Astrocyte (in vitro differentiated cells and primary cell): ENCODE measurements at regions not wholly inside any gene's neighbourhood (a gene's known extent, or its start where the extent isn't known, plus 50 kb on each side); places are given as distances from the start of the nearest gene placed in this dataset.

Source experiments
- DNase-seq: peaks from one replicate; pipeline ENCODE4 v3.0.0-alpha.2; 2010; ENCODE audit warnings: low read depth
- FAIRE-seq: peaks from 2 replicates; lab custom pipeline; 2011; peaks lifted over from hg19 to GRCh38; lab: Jason Lieb, UNC
- H2AFZ ChIP-seq: 2 replicates; pipeline ENCODE4 v1.6.0; 2012; ENCODE audit warnings: low read depth, low read length, inconsistent platforms
- H3K27ac ChIP-seq: 2 replicates; pipeline ENCODE4 v1.5.1; 2011; ENCODE audit warnings: low read depth, low read length, inconsistent platforms
- H3K27me3 ChIP-seq: 2 replicates; pipeline ENCODE4 v1.6.0; 2011; ENCODE audit warnings: low read length, inconsistent platforms; ENCODE audit not compliant: insufficient read depth
- H3K36me3 ChIP-seq: 2 replicates; pipeline ENCODE4 v1.5.1; 2011; ENCODE audit warnings: low read length, inconsistent platforms; ENCODE audit not compliant: insufficient read depth
- H3K4me1 ChIP-seq: 2 replicates; pipeline ENCODE4 v1.5.1; 2011; ENCODE audit warnings: low read length, inconsistent platforms; ENCODE audit not compliant: insufficient read depth
- H3K4me2 ChIP-seq: 2 replicates; pipeline ENCODE4 v1.6.0; 2012; ENCODE audit warnings: low read length, inconsistent platforms
- H3K4me3 ChIP-seq: 2 replicates; pipeline ENCODE4 v1.5.1; 2011; ENCODE audit warnings: low read depth, mild to moderate bottlenecking, low read length, inconsistent platforms; ENCODE audit not compliant: insufficient read depth
- H3K79me2 ChIP-seq: 2 replicates; pipeline ENCODE4 v1.6.0; 2012; ENCODE audit warnings: mild to moderate bottlenecking, low read length, inconsistent platforms; ENCODE audit not compliant: insufficient read depth
- H3K9ac ChIP-seq: 2 replicates; pipeline ENCODE4 v1.6.0; 2012; ENCODE audit warnings: mild to moderate bottlenecking, low read length, inconsistent platforms
- H3K9me3 ChIP-seq: 2 replicates; pipeline ENCODE4 v1.5.1; 2012; ENCODE audit warnings: low read depth, mild to moderate bottlenecking, low read length, inconsistent platforms; ENCODE audit not compliant: insufficient read depth
- H4K20me1 ChIP-seq: 2 replicates; pipeline ENCODE4 v1.6.0; 2012; ENCODE audit warnings: low read length, inconsistent platforms; ENCODE audit not compliant: insufficient read depth
- H3K27ac Mint-ChIP-seq: one replicate; pipeline ENCODE4 v1.8.0; 2021; ENCODE audit warnings: mild to moderate bottlenecking, mixed read lengths; ENCODE audit not compliant: unreplicated experiment
- H3K27me3 Mint-ChIP-seq: one replicate; pipeline ENCODE4 v1.8.0; 2021; ENCODE audit warnings: low read depth, mixed read lengths; ENCODE audit not compliant: unreplicated experiment
- H3K36me3 Mint-ChIP-seq: one replicate; pipeline ENCODE4 v1.8.0; 2021; ENCODE audit warnings: low read depth, mixed read lengths; ENCODE audit not compliant: unreplicated experiment
- H3K4me1 Mint-ChIP-seq: one replicate; pipeline ENCODE4 v1.8.0; 2021; ENCODE audit warnings: low read depth, mixed read lengths; ENCODE audit not compliant: unreplicated experiment
- H3K4me3 Mint-ChIP-seq: one replicate; pipeline ENCODE4 v1.8.0; 2021; ENCODE audit warnings: mild to moderate bottlenecking, moderate library complexity, mixed read lengths; ENCODE audit not compliant: unreplicated experiment
- H3K9me3 Mint-ChIP-seq: one replicate; pipeline ENCODE4 v1.8.0; 2021; ENCODE audit warnings: mild to moderate bottlenecking, mixed read lengths; ENCODE audit not compliant: unreplicated experiment
- CTCF ChIP-seq: IDR thresholded peaks from 2 replicates; pipeline ENCODE4 v1.5.1; 2011; ENCODE audit warnings: low read depth, mild to moderate bottlenecking, inconsistent platforms, low read length, moderate library complexity; ENCODE audit not compliant: insufficient read depth
- EZH2 ChIP-seq: IDR thresholded peaks from 2 replicates; pipeline ENCODE4 v1.6.1; 2012; ENCODE audit warnings: mild to moderate bottlenecking, low read length, inconsistent platforms; ENCODE audit not compliant: insufficient read depth

- TF ChIP-seq EZH2 (no peak), CTCF (no peak)
- H3K27me3 ChIP-seq = no peaks in the 10 kb centered on the region
- H3K79me2 ChIP-seq = no peaks in the 10 kb centered on the region
- no peak overlapping the region for H3K4me2 ChIP-seq
- no peaks in the 10 kb centered on the region for H3K27me3 Mint-ChIP-seq
- FAIRE-seq (no peak), DNase-seq (no peak)
- no peak overlapping the region for H3K27ac ChIP-seq
- no peaks in the 10 kb centered on the region for H3K9me3 Mint-ChIP-seq
- H3K27ac Mint-ChIP-seq = no peak overlapping the region
- no peak overlapping the region for H3K4me3 Mint-ChIP-seq
- H2AFZ ChIP-seq = no peak overlapping the region
- no peaks in the 10 kb centered on the region for H3K9me3 ChIP-seq
- no peaks in the 10 kb centered on the region for H3K36me3 Mint-ChIP-seq
- H4K20me1 ChIP-seq = no peaks in the 10 kb centered on the region
- no peaks in the 10 kb centered on the region for H3K36me3 ChIP-seq
- no peak overlapping the region for H3K4me3 ChIP-seq
- no peaks in the 10 kb centered on the region for H3K4me1 ChIP-seq
- peaks cover 9% of the 10 kb centered on the region for H3K4me1 Mint-ChIP-seq
- no peak overlapping the region for H3K9ac ChIP-seq
These were observed 365.9 kb upstream of the B3GALT2 start for GRCh38 chr1:193552274-193552673.

- Histone ChIP-seq H3K4me1 (no peaks in the 10 kb centered on the region), H3K9ac (no peak overlapping the region), H3K4me3 (no peak overlapping the region), H3K27ac (no peak overlapping the region), H3K4me2 (no peak overlapping the region), H3K79me2 (no peaks in the 10 kb centered on the region), H3K27me3 (no peaks in the 10 kb centered on the region), H3K9me3 (no peaks in the 10 kb centered on the region), H4K20me1 (no peaks in the 10 kb centered on the region), H2AFZ (no peak overlapping the region), H3K36me3 (no peaks in the 10 kb centered on the region)
- Mint-ChIP-seq H3K27me3 (no peaks in the 10 kb centered on the region), H3K36me3 (no peaks in the 10 kb centered on the region), H3K9me3 (peaks cover 1% of the 10 kb centered on the region), H3K4me3 (no peak overlapping the region), H3K4me1 (peaks cover 10% of the 10 kb centered on the region), H3K27ac (no peak overlapping the region)
- DNase-seq = no peak
- no peak for FAIRE-seq
- TF ChIP-seq EZH2 (no peak), CTCF (no peak)
These were observed 362.7 kb upstream of the B3GALT2 start for GRCh38 chr1:193549081-193549480.

- no peak overlapping the region for H3K27ac Mint-ChIP-seq
- Histone ChIP-seq H3K27ac (no peak overlapping the region), H3K27me3 (no peaks in the 10 kb centered on the region), H2AFZ (no peak overlapping the region), H3K4me3 (no peak overlapping the region), H3K4me2 (no peak overlapping the region), H4K20me1 (no peaks in the 10 kb centered on the region), H3K9ac (no peak overlapping the region), H3K9me3 (no peaks in the 10 kb centered on the region), H3K36me3 (no peaks in the 10 kb centered on the region), H3K79me2 (no peaks in the 10 kb centered on the region), H3K4me1 (no peaks in the 10 kb centered on the region)
- no peaks in the 10 kb centered on the region for H3K27me3 Mint-ChIP-seq
- FAIRE-seq (no peak), DNase-seq (no peak)
- TF ChIP-seq CTCF (no peak), EZH2 (no peak)
- peaks cover 22% of the 10 kb centered on the region for H3K4me1 Mint-ChIP-seq
- H3K4me3 Mint-ChIP-seq = no peak overlapping the region
- H3K36me3 Mint-ChIP-seq = no peaks in the 10 kb centered on the region
- H3K9me3 Mint-ChIP-seq = peaks cover 1% of the 10 kb centered on the region
These were observed 358.8 kb upstream of the B3GALT2 start for GRCh38 chr1:193545171-193545570.
